ENCODE measurements at regions not wholly inside any gene's neighbourhood (a gene's known extent, or its start where the extent isn't known, plus 50 kb on each side); places are given as distances from the start of the nearest gene placed in this dataset.
"Not testable (repeated sequence)": the region's sequence is repeated elsewhere in the genome, so short reads cannot be mapped to it uniquely, and the experiment has no call there.

GRCh38 chrX:53818115-53818514 is 131.6 kb upstream of the HUWE1 start:
- not testable (repeated sequence) for TF ChIP-seq RFX5 (IDR thresholded peaks at IDR 0.05; ENCODE audit: low read length); NRF1 (IDR thresholded peaks at IDR 0.05; ENCODE audit: low read depth, low read length); TAF1 (IDR thresholded peaks at IDR 0.05; ENCODE audit: borderline replicate concordance, low read depth, low read length); RCOR1 (IDR thresholded peaks at IDR 0.05; ENCODE audit: low read length); CTCF (IDR thresholded peaks at IDR 0.05); SIN3A (IDR thresholded peaks at IDR 0.05; ENCODE audit: borderline replicate concordance, low read depth, low read length); CHD2 (IDR thresholded peaks at IDR 0.05; ENCODE audit: low read length, partially characterized antibody)

All from SK-N-SH (cell line).